ENCODE measurements at regions not wholly inside any gene's neighbourhood (a gene's known extent, or its start where the extent isn't known, plus 50 kb on each side); places are given as distances from the start of the nearest gene placed in this dataset.

DNA sequence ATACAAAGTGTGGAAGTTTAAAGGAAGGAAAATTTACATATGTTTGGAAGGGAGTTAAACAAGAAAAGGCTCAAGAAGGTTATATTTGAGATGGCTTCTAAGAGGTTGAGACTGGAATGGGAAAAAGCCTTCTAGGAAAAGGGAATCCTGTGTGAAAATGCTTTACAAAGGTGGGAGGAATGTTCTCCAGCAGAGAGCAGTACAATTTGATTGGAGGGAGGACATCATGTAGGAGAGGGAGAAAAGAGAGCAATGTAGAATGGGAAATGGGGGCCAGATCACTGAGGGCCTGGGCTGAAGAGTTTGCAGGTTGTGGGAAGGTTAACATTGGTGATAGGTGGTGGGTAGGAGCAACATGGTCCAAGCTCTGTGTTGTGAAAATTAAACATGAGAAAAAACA, 366.9 kb downstream of the XPNPEP1 start:
- TF ChIP-seq, protein P1, sequence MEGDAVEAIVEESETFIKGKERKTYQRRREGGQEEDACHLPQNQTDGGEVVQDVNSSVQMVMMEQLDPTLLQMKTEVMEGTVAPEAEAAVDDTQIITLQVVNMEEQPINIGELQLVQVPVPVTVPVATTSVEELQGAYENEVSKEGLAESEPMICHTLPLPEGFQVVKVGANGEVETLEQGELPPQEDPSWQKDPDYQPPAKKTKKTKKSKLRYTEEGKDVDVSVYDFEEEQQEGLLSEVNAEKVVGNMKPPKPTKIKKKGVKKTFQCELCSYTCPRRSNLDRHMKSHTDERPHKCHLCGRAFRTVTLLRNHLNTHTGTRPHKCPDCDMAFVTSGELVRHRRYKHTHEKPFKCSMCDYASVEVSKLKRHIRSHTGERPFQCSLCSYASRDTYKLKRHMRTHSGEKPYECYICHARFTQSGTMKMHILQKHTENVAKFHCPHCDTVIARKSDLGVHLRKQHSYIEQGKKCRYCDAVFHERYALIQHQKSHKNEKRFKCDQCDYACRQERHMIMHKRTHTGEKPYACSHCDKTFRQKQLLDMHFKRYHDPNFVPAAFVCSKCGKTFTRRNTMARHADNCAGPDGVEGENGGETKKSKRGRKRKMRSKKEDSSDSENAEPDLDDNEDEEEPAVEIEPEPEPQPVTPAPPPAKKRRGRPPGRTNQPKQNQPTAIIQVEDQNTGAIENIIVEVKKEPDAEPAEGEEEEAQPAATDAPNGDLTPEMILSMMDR (IDR thresholded peaks at IDR 0.05), result no peak
- TF ChIP-seq POLR2A (IDR thresholded peaks at IDR 0.05), result no peak

Data from uterus (tissue), 2 donors.